HG03060 (cell line): ENCODE measurements at regions not wholly inside any gene's neighbourhood (a gene's known extent, or its start where the extent isn't known, plus 50 kb on each side); places are given as distances from the start of the nearest gene placed in this dataset.

Experiments
- ATAC-seq: cut with Tn5 transposase; IDR thresholded peaks from one replicate; pipeline ENCODE4 v1.9.1; 2021; ENCODE audit warnings: low read depth, moderate number of reproducible peaks; ENCODE audit not compliant: unreplicated experiment

DNA sequence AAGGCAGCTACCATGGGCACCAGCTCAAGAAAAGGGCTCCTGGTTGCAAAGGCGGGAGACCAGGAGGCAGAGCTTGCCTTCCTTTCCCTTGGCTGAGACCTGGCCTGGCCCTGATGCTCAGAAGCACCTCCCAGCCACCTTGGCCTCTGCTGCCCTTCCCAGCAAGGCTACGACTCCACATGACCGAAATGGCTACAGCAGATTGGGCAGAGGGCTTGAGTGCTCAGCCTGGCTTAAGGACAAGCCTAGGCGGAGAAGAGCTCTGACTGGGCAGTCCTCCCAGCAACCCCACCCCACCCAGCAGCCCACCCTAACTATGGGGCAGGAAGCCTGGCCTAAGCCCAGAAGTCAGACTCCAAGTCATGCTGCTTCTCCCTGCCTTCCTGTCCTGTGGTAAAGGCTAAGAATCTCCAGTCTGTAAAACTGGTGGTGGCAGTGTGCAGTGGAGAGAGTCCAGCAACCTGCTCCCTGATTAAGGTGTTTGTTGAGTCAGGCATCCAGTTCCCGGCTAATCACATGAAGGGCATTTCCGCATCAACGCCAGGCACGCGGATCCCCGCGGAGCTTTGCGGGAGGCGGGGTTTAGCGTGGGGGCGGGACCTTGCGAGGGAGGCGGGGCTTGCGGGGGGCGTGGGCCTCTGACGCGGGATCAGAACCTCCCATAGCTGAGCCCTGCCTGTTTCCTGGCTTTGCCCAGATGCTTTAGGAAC lies 256.0 kb downstream of the BCL11A start:
- no peak for ATAC-seq

- no peak for ATAC-seq
Observed at GRCh38 chr2:60296219-60296955, 257.1 kb downstream of the BCL11A start.

DNA sequence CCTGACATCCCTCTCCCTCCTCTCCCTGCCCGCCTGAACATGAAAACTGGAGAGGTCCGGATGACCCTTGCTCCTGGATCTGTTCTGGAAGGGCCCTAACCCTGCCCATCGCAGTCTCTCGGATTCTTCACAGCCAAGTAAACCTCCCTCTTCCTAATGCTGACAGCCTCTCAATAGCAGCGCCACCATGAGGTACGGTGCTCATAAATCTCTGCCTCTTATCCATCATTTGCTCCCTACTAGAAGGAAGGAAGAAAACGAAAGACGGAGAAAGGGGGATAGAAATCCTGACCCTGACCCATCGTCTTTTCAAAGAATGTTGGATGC lies 257.9 kb downstream of the BCL11A start:
- ATAC-seq, result no peak

DNA sequence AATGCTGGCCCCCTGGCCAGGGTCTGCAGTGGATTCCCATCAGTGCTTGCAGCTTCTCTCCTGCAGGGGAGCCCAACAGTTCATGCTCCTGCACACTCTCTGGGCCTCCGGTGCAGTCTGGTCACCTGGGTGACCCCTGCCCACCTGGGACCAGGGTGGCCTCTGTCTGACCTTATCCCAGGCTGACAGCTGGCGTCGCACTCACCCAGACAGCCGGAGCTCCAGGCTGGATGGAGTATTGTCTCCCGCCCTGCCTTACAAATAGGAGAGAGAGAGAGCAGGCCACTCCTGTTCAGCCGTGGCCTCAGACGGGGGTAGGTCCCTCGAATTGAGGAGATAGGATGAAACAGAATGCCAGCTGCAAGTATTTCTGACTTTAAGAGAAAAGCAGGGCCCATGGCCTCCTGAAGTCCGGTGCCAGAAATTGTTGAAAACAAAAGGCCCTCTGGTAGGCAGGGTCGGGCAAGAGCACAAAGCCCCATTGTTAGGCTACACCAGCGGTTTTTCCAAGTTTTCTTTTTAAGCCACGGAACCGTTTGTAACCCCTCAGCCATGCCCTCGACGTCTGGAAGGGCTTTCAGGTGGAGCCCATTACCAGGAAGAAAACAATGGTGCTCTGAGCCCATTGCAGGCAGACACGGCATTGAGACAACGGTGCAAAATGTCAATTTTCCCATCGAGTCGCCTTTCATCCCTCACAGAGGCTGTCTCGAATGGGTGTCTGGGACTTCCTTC lies 258.4 kb downstream of the BCL11A start:
- no peak for ATAC-seq

- no peak for ATAC-seq
Observed at GRCh38 chr2:60292242-60292641, 261.2 kb downstream of the BCL11A start.

DNA sequence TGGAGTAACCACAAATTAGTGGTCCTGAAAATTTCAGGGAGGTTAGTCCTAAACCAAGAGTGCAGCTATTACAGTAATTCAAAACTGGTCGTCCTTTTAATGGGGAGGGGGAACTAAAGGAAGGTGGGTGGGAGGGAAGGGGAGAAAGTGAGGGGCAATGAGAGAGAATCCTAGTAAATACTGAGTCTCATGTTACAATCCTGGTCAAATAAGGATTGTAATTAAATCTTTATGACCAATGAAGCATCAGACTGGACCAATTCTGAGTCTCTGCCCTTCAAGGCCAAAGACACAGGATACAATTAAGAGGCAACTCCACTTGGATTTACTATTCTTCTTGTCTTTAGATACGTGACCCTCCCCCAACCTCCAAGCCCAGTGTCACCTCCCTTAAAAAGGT lies 262.9 kb downstream of the BCL11A start:
- no peak for ATAC-seq

DNA sequence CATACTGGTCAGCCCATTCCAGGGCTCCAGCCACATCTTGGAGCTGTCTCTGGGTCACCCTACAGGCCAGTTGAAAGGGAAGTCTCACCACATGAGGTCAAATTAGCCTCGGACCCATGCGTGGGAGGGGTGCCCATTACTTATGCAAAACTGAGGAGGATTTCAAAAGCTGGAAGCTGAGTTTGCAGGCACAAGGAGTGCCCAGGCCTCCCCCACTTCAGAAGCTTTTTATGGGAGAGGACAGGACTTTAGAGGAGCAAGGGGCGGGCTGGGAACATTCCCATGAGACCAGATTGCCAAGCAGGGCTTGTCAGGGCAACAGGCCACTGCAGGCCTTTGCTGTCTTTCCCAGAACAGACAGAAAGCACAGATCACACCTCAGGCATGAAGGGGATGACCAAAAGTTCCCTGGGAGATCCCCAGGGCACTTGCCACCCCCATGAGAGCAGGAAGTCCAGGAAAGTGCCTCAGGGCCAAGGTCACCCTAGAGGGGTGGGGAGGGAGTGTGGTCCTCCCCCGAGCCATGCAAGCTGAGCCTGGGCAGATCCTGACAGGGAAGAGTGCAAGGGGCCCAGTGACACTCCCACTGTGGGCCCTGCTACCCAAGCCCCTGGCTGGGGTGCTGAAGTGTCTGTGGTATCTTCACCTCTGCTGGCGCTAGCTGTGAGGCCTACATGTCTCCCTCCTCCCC lies 267.7 kb downstream of the BCL11A start:
- ATAC-seq, result no peak

GRCh38 chr2:60283626-60284025 lies 269.8 kb downstream of the BCL11A start:
- no peak for ATAC-seq

DNA sequence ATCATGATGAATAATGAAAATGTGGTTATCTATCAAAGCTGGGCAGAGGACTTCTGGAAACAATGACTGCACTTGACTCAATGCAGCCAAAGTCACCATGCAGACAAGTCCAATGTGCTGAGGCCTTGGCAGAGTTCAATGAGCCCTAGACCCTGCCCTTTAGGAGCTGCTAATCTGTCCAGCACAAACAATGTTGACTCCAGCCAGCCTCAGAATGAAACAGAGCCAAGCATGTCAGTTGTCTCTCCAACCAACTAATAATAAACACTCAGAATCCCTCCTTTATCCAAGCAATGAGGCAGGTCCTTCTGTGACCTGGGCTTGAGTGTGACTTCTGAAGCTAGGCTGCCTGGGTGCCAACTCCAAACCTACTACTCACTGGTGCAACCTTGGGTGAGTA lies 270.6 kb downstream of the BCL11A start:
- ATAC-seq, result no peak

GRCh38 chr2:60281730-60282129 lies 271.7 kb downstream of the BCL11A start:
- no peak for ATAC-seq

GRCh38 chr2:60280238-60280637 lies 273.2 kb downstream of the BCL11A start:
- ATAC-seq, result no peak

DNA sequence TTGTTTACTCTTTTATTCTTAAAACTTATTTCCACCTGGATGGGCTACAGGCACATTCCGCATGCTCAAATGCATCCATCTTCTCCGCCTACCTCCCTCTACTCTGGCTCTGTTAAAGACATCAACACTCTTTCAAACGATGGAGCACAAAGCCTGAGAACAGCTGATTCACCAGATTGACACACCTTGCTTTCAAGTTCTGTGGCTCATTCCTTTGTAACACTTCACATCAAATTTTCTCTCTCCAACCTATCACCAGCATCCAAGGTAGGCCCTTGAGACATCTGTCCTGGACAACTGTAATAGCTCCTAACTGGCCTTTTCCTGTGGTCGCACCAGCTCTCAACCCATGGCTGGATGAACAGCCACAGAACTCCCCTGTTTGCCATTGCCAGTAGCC lies 274.5 kb downstream of the BCL11A start:
- no peak for ATAC-seq

GRCh38 chr2:60275958-60276357 lies 277.5 kb downstream of the BCL11A start:
- no peak for ATAC-seq

DNA sequence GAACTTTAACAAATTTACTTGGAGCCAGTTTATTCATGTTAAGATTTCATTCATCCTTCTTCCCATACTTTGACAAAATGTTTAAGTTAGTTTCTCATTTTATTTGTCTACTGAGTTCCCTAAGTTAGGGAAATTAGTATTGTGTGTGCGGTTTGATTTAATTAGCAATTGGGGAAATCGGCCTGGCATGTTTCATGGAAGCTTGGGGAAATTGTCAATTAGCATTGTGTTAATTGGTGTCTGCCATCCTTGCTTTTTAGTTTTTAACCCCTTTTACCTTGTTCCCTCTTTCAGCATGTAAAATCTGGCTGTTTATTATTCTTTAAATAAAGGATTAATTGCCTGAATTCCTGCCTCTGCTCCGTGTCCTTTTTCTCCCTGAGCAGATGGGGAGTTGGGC lies 279.6 kb downstream of the BCL11A start:
- no peak for ATAC-seq

GRCh38 chr2:60271713-60272112 lies 281.7 kb downstream of the BCL11A start:
- no peak for ATAC-seq

GRCh38 chr2:60271131-60271530 lies 282.3 kb downstream of the BCL11A start:
- ATAC-seq, result no peak

DNA sequence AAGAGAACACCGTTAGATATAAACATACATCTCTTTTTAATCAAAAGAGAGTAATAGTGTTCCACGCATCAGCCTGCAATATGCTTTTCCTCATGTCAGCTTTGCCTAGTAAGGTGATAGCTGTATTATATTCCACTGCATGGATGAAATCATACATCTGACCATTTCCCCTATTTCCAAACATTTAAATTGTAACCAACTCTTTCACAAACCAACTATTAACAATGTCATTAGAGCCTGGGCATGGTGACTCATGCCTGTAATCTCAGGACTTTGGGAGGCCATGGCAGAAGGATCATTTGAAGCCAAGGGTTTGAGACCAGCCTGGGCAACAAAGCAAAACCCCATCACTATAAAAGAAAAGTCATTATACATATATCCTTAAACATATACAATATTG lies 284.8 kb downstream of the BCL11A start:
- ATAC-seq, result no peak

DNA sequence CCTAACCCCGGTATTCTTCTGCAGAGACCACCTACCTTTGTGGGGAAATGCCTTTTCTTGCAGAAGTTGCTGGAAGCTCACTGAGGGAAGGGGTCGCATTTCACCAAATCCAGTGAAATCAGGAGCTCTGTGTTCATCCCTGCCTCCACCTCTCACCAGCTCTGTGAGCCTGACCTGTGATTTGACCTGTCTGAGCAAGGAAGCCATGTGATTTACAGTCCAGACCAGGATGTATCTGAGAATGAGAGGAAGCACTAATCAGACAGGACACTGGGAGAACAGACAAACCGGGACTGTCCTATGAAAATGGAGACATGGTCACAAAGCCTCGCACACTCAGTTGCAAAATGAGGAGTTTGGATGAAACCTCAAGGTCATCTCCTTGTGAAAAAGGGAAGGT lies 285.4 kb downstream of the BCL11A start:
- no peak for ATAC-seq

DNA sequence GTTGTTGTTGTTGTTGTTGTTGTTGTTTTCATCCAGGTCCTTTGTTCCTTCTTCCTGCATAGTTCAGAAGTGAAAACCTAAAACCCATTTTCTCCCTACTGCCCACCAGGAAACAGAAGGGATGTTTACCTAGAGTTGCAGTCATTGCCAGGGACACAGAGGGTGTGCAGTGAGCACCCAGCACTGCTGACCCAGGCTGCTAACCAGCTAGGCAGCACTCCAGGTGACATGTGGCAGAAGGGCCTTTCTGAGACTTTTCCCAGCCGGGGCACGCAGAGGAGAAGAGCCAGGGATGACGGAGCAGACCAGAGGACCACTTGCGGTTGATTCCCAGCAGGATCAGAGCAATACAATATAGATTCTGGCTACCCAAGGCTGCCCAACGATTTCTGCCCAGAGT lies 286.3 kb downstream of the BCL11A start:
- ATAC-seq, result no peak

DNA sequence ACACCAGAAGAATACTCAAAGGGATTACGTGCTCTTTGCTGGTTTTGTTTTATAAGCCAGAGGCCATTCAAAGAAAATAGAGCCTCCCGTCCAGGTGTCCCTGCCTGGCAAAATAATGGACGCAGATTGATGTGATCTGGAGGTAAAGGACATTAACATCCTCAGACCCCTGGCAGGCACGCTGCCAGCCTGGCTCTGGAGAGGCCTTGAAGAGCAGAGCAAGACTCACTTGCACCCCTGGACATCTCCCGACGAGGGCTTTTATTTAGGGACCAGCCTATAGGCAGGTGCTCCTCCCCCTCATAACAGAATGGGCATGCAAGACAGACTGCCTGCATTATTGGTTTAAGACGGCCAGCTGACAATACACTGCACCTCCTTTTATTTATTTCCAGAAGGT lies 291.3 kb downstream of the BCL11A start:
- ATAC-seq, result no peak

GRCh38 chr2:60260639-60261296 lies 292.7 kb downstream of the BCL11A start:
- no peak for ATAC-seq
